Osteoblast (primary cell): ENCODE measurements at regions not wholly inside any gene's neighbourhood (a gene's known extent, or its start where the extent isn't known, plus 50 kb on each side); places are given as distances from the start of the nearest gene placed in this dataset.

ENCODE experiments used
- DNase-seq: peaks from one replicate; pipeline ENCODE4 v3.0.0; 2011; ENCODE audit warnings: low spot score, mixed read lengths; ENCODE audit not compliant: insufficient read length; ENCODE audit errors: missing footprints
- H2AFZ ChIP-seq: 2 replicates; pipeline ENCODE4 v1.6.0; 2011; ENCODE audit warnings: mild to moderate bottlenecking, low read length
- H3K27ac ChIP-seq: 2 replicates; pipeline ENCODE4 v1.5.1; 2011; ENCODE audit warnings: mild to moderate bottlenecking, low read depth, low read length, moderate library complexity
- H3K27me3 ChIP-seq: 2 replicates; pipeline ENCODE4 v1.6.0; 2012; ENCODE audit warnings: mild to moderate bottlenecking, control low read depth, inconsistent platforms, low read length, moderate library complexity; ENCODE audit not compliant: insufficient read depth
- H3K36me3 ChIP-seq: 2 replicates; pipeline ENCODE4 v1.5.1; 2011; ENCODE audit warnings: mild to moderate bottlenecking, low read length, control low read depth, moderate library complexity; ENCODE audit not compliant: insufficient read depth
- H3K4me1 ChIP-seq: 2 replicates; pipeline ENCODE4 v1.5.1; 2011; ENCODE audit warnings: mild to moderate bottlenecking, low read length, control low read depth, moderate library complexity; ENCODE audit not compliant: insufficient read depth
- H3K4me2 ChIP-seq: 2 replicates; pipeline ENCODE4 v1.6.0; 2011; ENCODE audit warnings: mild to moderate bottlenecking, low read length; ENCODE audit not compliant: insufficient read depth
- H3K4me3 ChIP-seq: fragments of 200-600 bp; sonication (generic); 3 replicates; pipeline ENCODE4 v1.5.1; 2012; ENCODE audit warnings: mild to moderate bottlenecking, low read length, inconsistent platforms; ENCODE audit not compliant: insufficient read depth
- H3K79me2 ChIP-seq: 2 replicates; pipeline ENCODE4 v1.6.0; 2012; ENCODE audit warnings: mild to moderate bottlenecking, low read length, control low read depth, inconsistent platforms; ENCODE audit not compliant: insufficient read depth
- H3K9me3 ChIP-seq: 2 replicates; pipeline ENCODE4 v1.5.1; 2011; ENCODE audit warnings: low read depth, low read length, control low read depth
- H4K20me1 ChIP-seq: 2 replicates; pipeline ENCODE4 v1.6.0; 2012; ENCODE audit warnings: mild to moderate bottlenecking, low read length, control low read depth; ENCODE audit not compliant: insufficient read depth
- TF ChIP-seq, protein P1 (sequence below): IDR thresholded peaks from 2 replicates; pipeline ENCODE4 v1.5.1; 2011; ENCODE audit warnings: mild to moderate bottlenecking, low read depth, low read length, moderate library complexity; ENCODE audit errors: extremely low read depth

DNA sequence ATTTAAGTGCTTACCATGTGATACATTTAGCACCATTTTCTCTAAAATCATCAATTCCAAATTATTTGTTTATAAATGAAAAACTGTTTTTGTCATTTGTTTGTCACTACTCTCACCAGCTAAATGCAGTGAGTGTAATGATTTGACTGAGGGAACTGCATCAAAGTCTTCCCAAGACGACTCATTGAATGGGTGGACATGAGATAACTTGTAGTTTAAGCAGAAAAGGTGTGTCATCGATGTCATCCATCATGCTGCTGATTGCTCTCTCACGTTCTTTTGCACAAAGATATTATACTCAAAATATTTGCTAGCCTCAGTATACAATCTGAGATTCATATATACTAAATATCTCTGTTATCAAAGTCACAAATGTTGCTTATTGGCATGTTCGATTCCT, 366.5 kb downstream of the IRS2 start:
- no peaks in the 10 kb centered on the region for H3K9me3 ChIP-seq
- H3K27me3 ChIP-seq, result no peaks in the 10 kb centered on the region
- H3K4me2 ChIP-seq, result no peak overlapping the region
- no peak overlapping the region for H3K27ac ChIP-seq
- DNase-seq, result no peak
- H3K4me3 ChIP-seq, result no peak overlapping the region
- no peak overlapping the region for H2AFZ ChIP-seq
- no peaks in the 10 kb centered on the region for H3K79me2 ChIP-seq
- TF ChIP-seq, protein P1, sequence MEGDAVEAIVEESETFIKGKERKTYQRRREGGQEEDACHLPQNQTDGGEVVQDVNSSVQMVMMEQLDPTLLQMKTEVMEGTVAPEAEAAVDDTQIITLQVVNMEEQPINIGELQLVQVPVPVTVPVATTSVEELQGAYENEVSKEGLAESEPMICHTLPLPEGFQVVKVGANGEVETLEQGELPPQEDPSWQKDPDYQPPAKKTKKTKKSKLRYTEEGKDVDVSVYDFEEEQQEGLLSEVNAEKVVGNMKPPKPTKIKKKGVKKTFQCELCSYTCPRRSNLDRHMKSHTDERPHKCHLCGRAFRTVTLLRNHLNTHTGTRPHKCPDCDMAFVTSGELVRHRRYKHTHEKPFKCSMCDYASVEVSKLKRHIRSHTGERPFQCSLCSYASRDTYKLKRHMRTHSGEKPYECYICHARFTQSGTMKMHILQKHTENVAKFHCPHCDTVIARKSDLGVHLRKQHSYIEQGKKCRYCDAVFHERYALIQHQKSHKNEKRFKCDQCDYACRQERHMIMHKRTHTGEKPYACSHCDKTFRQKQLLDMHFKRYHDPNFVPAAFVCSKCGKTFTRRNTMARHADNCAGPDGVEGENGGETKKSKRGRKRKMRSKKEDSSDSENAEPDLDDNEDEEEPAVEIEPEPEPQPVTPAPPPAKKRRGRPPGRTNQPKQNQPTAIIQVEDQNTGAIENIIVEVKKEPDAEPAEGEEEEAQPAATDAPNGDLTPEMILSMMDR, result no peak
- no peaks in the 10 kb centered on the region for H3K36me3 ChIP-seq
- H3K4me1 ChIP-seq, result no peaks in the 10 kb centered on the region
- H4K20me1 ChIP-seq, result no peaks in the 10 kb centered on the region

DNA sequence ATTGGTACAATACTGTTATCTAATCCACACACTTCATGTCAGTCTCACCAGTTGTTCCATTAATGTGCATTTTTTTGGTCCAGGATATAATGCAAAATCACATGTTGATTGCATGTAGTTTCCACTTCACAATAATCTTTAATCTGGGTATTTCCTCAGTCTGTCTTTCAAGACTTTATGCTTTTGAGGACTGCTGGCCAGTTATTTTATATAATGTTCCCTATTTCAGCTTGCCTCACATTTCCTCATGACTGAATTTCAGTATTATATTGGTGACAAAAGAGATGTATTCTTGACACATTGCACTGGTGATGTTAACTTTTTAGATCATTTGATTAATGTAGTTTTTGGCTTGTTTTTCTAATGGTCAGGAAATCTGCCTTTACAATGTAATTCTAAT, 368.3 kb downstream of the IRS2 start:
- H3K4me3 ChIP-seq, result no peak overlapping the region
- no peak overlapping the region for H2AFZ ChIP-seq
- H3K9me3 ChIP-seq, result no peaks in the 10 kb centered on the region
- no peaks in the 10 kb centered on the region for H3K36me3 ChIP-seq
- no peak for DNase-seq
- H3K27ac ChIP-seq, result no peak overlapping the region
- no peaks in the 10 kb centered on the region for H3K4me1 ChIP-seq
- H4K20me1 ChIP-seq, result no peaks in the 10 kb centered on the region
- H3K79me2 ChIP-seq, result no peaks in the 10 kb centered on the region
- H3K4me2 ChIP-seq, result no peak overlapping the region
- no peaks in the 10 kb centered on the region for H3K27me3 ChIP-seq
- TF ChIP-seq, protein P1, result no peak

DNA sequence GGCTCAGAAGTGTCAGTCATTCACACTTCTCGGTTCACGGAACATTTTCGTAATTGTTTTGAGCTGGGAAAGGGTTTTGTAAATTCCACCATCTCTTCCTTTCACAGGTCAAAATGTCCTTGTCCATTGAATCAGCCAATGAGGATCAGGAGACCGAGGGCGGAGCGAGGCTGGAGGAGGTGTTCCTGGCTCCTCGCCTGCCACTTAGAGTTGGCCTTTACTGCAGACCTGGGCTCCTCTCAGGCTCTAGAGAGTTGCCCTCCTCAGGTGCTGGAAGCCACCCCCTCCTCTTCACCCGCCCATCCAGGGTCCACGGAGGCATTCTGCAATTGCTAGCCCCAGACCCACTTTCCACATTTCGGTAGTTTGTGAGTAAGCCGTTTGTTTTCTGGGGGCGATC, 370.4 kb downstream of the IRS2 start:
- no peak overlapping the region for H3K4me3 ChIP-seq
- no peak overlapping the region for H3K4me2 ChIP-seq
- H3K27me3 ChIP-seq, result no peaks in the 10 kb centered on the region
- no peaks in the 10 kb centered on the region for H3K9me3 ChIP-seq
- H2AFZ ChIP-seq, result no peak overlapping the region
- no peaks in the 10 kb centered on the region for H3K4me1 ChIP-seq
- no peak overlapping the region for H3K27ac ChIP-seq
- H3K36me3 ChIP-seq, result no peaks in the 10 kb centered on the region
- DNase-seq, result peak; percentile 14
- H4K20me1 ChIP-seq, result no peaks in the 10 kb centered on the region
- TF ChIP-seq, protein P1, result no peak
- no peaks in the 10 kb centered on the region for H3K79me2 ChIP-seq

DNA sequence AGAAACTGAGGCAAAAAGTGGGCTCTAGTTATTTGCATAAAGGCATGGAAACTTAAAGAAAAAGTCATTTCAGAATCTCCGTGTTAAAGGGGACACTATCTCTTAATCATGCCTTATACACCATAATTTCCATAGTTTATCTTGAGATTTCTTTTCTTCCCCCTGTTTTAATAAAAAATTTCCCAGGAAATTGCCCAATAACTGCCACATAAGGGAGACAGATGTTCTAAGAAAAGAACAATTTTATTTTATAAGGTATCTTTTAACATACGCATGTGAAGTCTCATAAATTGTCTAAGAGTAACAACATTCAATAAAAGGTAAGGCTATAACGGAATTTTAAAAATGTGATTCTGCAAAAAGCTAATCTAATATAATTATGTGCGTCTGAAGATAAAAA, 371.3 kb downstream of the IRS2 start:
- no peaks in the 10 kb centered on the region for H3K27me3 ChIP-seq
- no peaks in the 10 kb centered on the region for H3K4me1 ChIP-seq
- no peak overlapping the region for H3K4me3 ChIP-seq
- no peak for DNase-seq
- TF ChIP-seq, protein P1, result no peak
- H3K79me2 ChIP-seq, result no peaks in the 10 kb centered on the region
- H3K9me3 ChIP-seq, result no peaks in the 10 kb centered on the region
- H3K4me2 ChIP-seq, result no peak overlapping the region
- no peak overlapping the region for H3K27ac ChIP-seq
- no peaks in the 10 kb centered on the region for H3K36me3 ChIP-seq
- H2AFZ ChIP-seq, result no peak overlapping the region
- no peaks in the 10 kb centered on the region for H4K20me1 ChIP-seq
